K562 (cell line): ENCODE measurements at regions not wholly inside any gene's neighbourhood (a gene's known extent, or its start where the extent isn't known, plus 50 kb on each side); places are given as distances from the start of the nearest gene placed in this dataset.

Source experiments
- ATAC-seq: fragments of 200-7000 bp; cut with Tn5 transposase; 3 replicates; pipeline ENCODE4 v1.9.1; 2020; ENCODE audit warnings: moderate library complexity
- BruUV-seq: library from RNA; stranded (reverse); fragments of 400-500 nt; replicated peaks from 2 replicates; lab custom pipeline; 2021; lab: Mats Ljungman, UMichigan
- CTCF ChIA-PET: fragments of 300-600 bp; formaldehyde crosslinking; extraction: SDS; loops from one replicate; lab custom pipeline; 2021; ENCODE audit warnings: low intra/inter-chr PET ratio; lab: Yijun Ruan, JAX
- POLR2A ChIA-PET: fragments of 300-600, 350-650 bp; sonication (Branson Sonifier 250); formaldehyde crosslinking; extraction: SDS; loops from one replicate; lab custom pipeline; 2021; ENCODE audit warnings: antibody characterized with exemption, inconsistent platforms; lab: Yijun Ruan, JAX
- DNase-seq, 4 experiments: peaks; one replicate each; pipeline versions ENCODE4 v3.0.0 to v3.0.0-alpha.2; 2011 to 2018; ENCODE audit warnings: low spot score in 3 of 4, mixed read lengths in 3 of 4; ENCODE audit errors: extremely low read depth in 1 of 4
- FAIRE-seq: peaks from 2 replicates; lab custom pipeline; 2011; peaks lifted over from hg19 to GRCh38; lab: Jason Lieb, UNC
- H2AFZ ChIP-seq: 2 replicates; pipeline ENCODE4 v1.6.0; 2011; ENCODE audit warnings: low read depth, low read length, control low read depth, inconsistent platforms
- H3K27ac ChIP-seq: fragments of 200-600 bp; 3 replicates; pipeline ENCODE4 v1.8.0; 2011; ENCODE audit warnings: low read depth, mild to moderate bottlenecking, control low read depth, inconsistent platforms, low read length, moderate library complexity, mixed read lengths; ENCODE audit errors: extremely low read depth
- H3K27me3 ChIP-seq, 2 experiments: fragments of 300-600 bp in 1 of 2; 2 replicates in 1 of 2; 3 replicates in 1 of 2; pipeline versions ENCODE4 v1.6.0 to v1.8.0; 2011; ENCODE audit warnings: inconsistent platforms in 2 of 2, low read length in 2 of 2, mild to moderate bottlenecking in 1 of 2, mixed read lengths in 1 of 2, moderate library complexity in 1 of 2; ENCODE audit not compliant: control insufficient read depth in 2 of 2, insufficient read depth in 2 of 2
- H3K36me3 ChIP-seq: fragments of 300-600 bp; 3 replicates; pipeline ENCODE4 v1.8.0; 2011; ENCODE audit warnings: mild to moderate bottlenecking, low read length, inconsistent platforms; ENCODE audit not compliant: control insufficient read depth, insufficient read depth
- H3K4me1 ChIP-seq, 2 experiments: fragments of 200-600 bp in 1 of 2; replicated peaks in 1 of 2; 2 replicates in 1 of 2; 3 replicates in 1 of 2; pipeline versions ENCODE4 v1.5.1 to v1.8.0; 2011; ENCODE audit warnings: inconsistent platforms in 2 of 2, low read length in 2 of 2, mild to moderate bottlenecking in 1 of 2, mixed read lengths in 1 of 2, moderate library complexity in 1 of 2; ENCODE audit not compliant: control insufficient read depth in 2 of 2, insufficient read depth in 2 of 2
- H3K4me2 ChIP-seq: 2 replicates; pipeline ENCODE4 v1.6.1; 2011; ENCODE audit warnings: low read length, control low read depth, inconsistent platforms, mixed read lengths; ENCODE audit not compliant: insufficient read depth
- H3K4me3 ChIP-seq: fragments of 200-600 bp; sonication (generic), shearing (Covaris generic); 2 replicates; pipeline ENCODE4 v1.5.1; 2016; ENCODE audit warnings: control low read depth, inconsistent platforms
- H3K79me2 ChIP-seq: fragments of 200-600 bp; 3 replicates; pipeline ENCODE4 v1.8.0; 2011; ENCODE audit warnings: low read length, inconsistent platforms; ENCODE audit not compliant: control insufficient read depth, insufficient read depth
- H3K9ac ChIP-seq, 2 experiments: 2 replicates each; pipeline versions ENCODE4 v1.6.0 to v1.6.1; 2011; ENCODE audit warnings: low read depth in 2 of 2, low read length in 2 of 2, control low read depth in 1 of 2, inconsistent platforms in 1 of 2, mild to moderate bottlenecking in 1 of 2, mixed read lengths in 1 of 2; ENCODE audit not compliant: insufficient read depth in 1 of 2
- H3K9me1 ChIP-seq: one replicate; pipeline ENCODE4 v1.6.0; 2011; ENCODE audit warnings: inconsistent platforms, mild to moderate bottlenecking, low read length, moderate library complexity; ENCODE audit not compliant: control insufficient read depth, insufficient read depth
- H3K9me3 ChIP-seq: replicated peaks from 2 replicates; pipeline ENCODE4 v1.5.1; 2011; ENCODE audit warnings: low read depth, low read length, inconsistent platforms; ENCODE audit not compliant: control insufficient read depth, insufficient read depth
- H4K20me1 ChIP-seq: replicated peaks from 2 replicates; pipeline ENCODE4 v1.6.1; 2011; ENCODE audit warnings: low read length, inconsistent platforms, mixed read lengths; ENCODE audit not compliant: control insufficient read depth, insufficient read depth
- FOXP1 ChIP-seq: sonication (generic); formaldehyde crosslinking; IDR thresholded peaks from 2 replicates; pipeline ENCODE4 v1.8.0; 2022; ENCODE audit warnings: mild to moderate bottlenecking, missing genetic modification reagents
- KAT2B ChIP-seq: IDR thresholded peaks from one replicate; pipeline ENCODE4 v1.6.1; 2012; ENCODE audit warnings: low read depth, mild to moderate bottlenecking, control low read depth, inconsistent platforms, low read length, moderate library complexity
- PRDM10 ChIP-seq: fragments of 450-650 bp; IDR thresholded peaks from 2 replicates; pipeline ENCODE4 v1.6.1; 2018; ENCODE audit not compliant: partially characterized antibody
- TSHZ1 ChIP-seq: fragments of 250-450 bp; sonication (Bioruptor Pico); IDR thresholded peaks from 2 replicates; pipeline ENCODE4 v1.4.0; 2020; ENCODE audit warnings: mild to moderate bottlenecking, moderate library complexity
- ZNF24 ChIP-seq: fragments of 450-650 bp; IDR thresholded peaks from 2 replicates; pipeline ENCODE4 v1.6.1; 2016
- WGBS: fragments of 100-300 bp; shearing (Covaris generic); methylation state at CpG from one replicate; pipeline ENCODE4 v1.1.6; 2016; ENCODE audit warnings: low coverage, mixed read lengths; ENCODE audit not compliant: insufficient coverage; ENCODE audit errors: missing lambda C conversion rate; 5-methylcytosine and 5-hydroxymethylcytosine counted together
- in situ Hi-C: fragments of 300-500 bp; cut with MboI; formaldehyde crosslinking; loops from 4 replicates; pipeline ENCODE4 v1.15.0; 2018; ENCODE audit warnings: inconsistent platforms, mixed read lengths
- intact Hi-C: fragments of 100-400 bp; cut with micrococcal nuclease; formaldehyde crosslinking; loops from 2 replicates; pipeline ENCODE4 v1.14.2; 2022

GRCh38 chr5:129177451-129177850, 82.9 kb downstream of the ISOC1 start:
- no peak for DNase-seq
- Histone ChIP-seq H3K9me3 (no peaks in the 10 kb centered on the region), H3K27ac (no peak overlapping the region), H3K4me2 (no peak overlapping the region), H3K9me1 (no peaks in the 10 kb centered on the region), H3K4me1 (no peaks in the 10 kb centered on the region), H4K20me1 (no peaks in the 10 kb centered on the region), H3K36me3 (no peaks in the 10 kb centered on the region), H3K79me2 (no peaks in the 10 kb centered on the region), H3K9ac (no peak overlapping the region), H3K27me3 (no peaks in the 10 kb centered on the region), H2AFZ (no peak overlapping the region), H3K4me3 (no peak overlapping the region)
- intact Hi-C loops (no loop called here), in situ Hi-C loops (no loop called here)
- no peak for FAIRE-seq
- no peak for TF ChIP-seq KAT2B
- ChIA-PET POLR2A (no interaction called here), CTCF (no interaction called here)
- no TSS peak for BruUV-seq
- no peak for ATAC-seq

GRCh38 chr5:129199308-129199707, 104.8 kb downstream of the ISOC1 start:
- no peak overlapping the region for H3K4me3 ChIP-seq
- in situ Hi-C loops (no loop called here), intact Hi-C loops (no loop called here)
- no peaks in the 10 kb centered on the region for H3K9me1 ChIP-seq
- H3K27ac ChIP-seq, result no peak overlapping the region
- CTCF ChIA-PET, result no interaction called here
- H3K36me3 ChIP-seq, result no peaks in the 10 kb centered on the region
- WGBS, result 0% methylated on average over 3 of the region's 3 CpGs
- FAIRE-seq (no peak), DNase-seq (no peak)
- H3K9me3 ChIP-seq, result no peaks in the 10 kb centered on the region
- no peak overlapping the region for H2AFZ ChIP-seq
- H3K4me2 ChIP-seq, result no peak overlapping the region
- no TSS peak for BruUV-seq
- TF ChIP-seq TSHZ1, result no peak
- no peak for TF ChIP-seq FOXP1 (CRISPR knock-in tag)
- TF ChIP-seq ZNF24, result no peak
- TF ChIP-seq PRDM10, result no peak
- TF ChIP-seq, all 486 proteins: peak for 0
- POLR2A ChIA-PET, result no interaction called here
- ATAC-seq, result no peak
- H3K27me3 ChIP-seq, result no peaks in the 10 kb centered on the region
- H3K9ac ChIP-seq, result no peak overlapping the region
- no peaks in the 10 kb centered on the region for H3K79me2 ChIP-seq
- H3K4me1 ChIP-seq, result no peaks in the 10 kb centered on the region
- no peaks in the 10 kb centered on the region for H4K20me1 ChIP-seq
